ENCODE measurements at regions not wholly inside any gene's neighbourhood (a gene's known extent, or its start where the extent isn't known, plus 50 kb on each side); places are given as distances from the start of the nearest gene placed in this dataset.

- Histone ChIP-seq H3F3A (ENCODE audit: insufficient read depth, low read length, poor library complexity, severe bottlenecking) (no peaks in the 10 kb centered on the region), H3K27ac (ENCODE audit: low read length) (no peak overlapping the region), H3K27me3 (ENCODE audit: insufficient read depth, low read depth, low read length) (no peaks in the 10 kb centered on the region), H3K4me3 (ENCODE audit: low read length) (no peak overlapping the region), H3K9me2 (ENCODE audit: insufficient read depth, low read length) (no peaks in the 10 kb centered on the region), H3K4me2 (ENCODE audit: low read length) (no peak overlapping the region), H2AFZ (ENCODE audit: low read depth, low read length) (no peak overlapping the region), H3K9me3 (ENCODE audit: low read length) (no peaks in the 10 kb centered on the region), H3K36me3 (ENCODE audit: insufficient read depth, low read length) (no peaks in the 10 kb centered on the region), H4K20me1 (ENCODE audit: insufficient read depth) (no peaks in the 10 kb centered on the region), H3K9ac (ENCODE audit: low read length) (no peak overlapping the region), H3K79me2 (replicated peaks; ENCODE audit: insufficient read depth, low read length) (no peaks in the 10 kb centered on the region)
- TF ChIP-seq REST (IDR thresholded peaks at IDR 0.05; ENCODE audit: borderline replicate concordance) (no peak), RAD21 (conservative IDR thresholded peaks at IDR 0.05) (no peak), POLR2AphosphoS5 (IDR thresholded peaks at IDR 0.05) (no peak), MXI1 (conservative IDR thresholded peaks at IDR 0.05; ENCODE audit: poor library complexity, severe bottlenecking) (no peak), SMC3 (conservative IDR thresholded peaks at IDR 0.05; ENCODE audit: poor library complexity) (no peak), EP300 (conservative IDR thresholded peaks at IDR 0.05; ENCODE audit: poor library complexity, severe bottlenecking) (no peak), EZH2 (IDR thresholded peaks at IDR 0.05; ENCODE audit: borderline replicate concordance, insufficient read depth, low read length, poor library complexity, severe bottlenecking) (no peak), CTCF (IDR thresholded peaks at IDR 0.05; ENCODE audit: poor library complexity, severe bottlenecking) (no peak), TAF1 (IDR thresholded peaks at IDR 0.05; ENCODE audit: low read depth) (no peak)
Observed at GRCh38 chr3:177519588-177519987, 322.3 kb upstream of the TBL1XR1 start.

- Histone ChIP-seq H3K27me3 (ENCODE audit: insufficient read depth, low read depth, low read length) (no peaks in the 10 kb centered on the region), H3K27ac (ENCODE audit: low read length) (no peak overlapping the region), H3K36me3 (ENCODE audit: insufficient read depth, low read length) (no peaks in the 10 kb centered on the region), H3K9ac (ENCODE audit: low read length) (no peak overlapping the region), H3F3A (ENCODE audit: insufficient read depth, low read length, poor library complexity, severe bottlenecking) (no peaks in the 10 kb centered on the region), H4K20me1 (ENCODE audit: insufficient read depth) (no peaks in the 10 kb centered on the region), H3K9me2 (ENCODE audit: insufficient read depth, low read length) (no peaks in the 10 kb centered on the region), H3K4me3 (ENCODE audit: low read length) (no peak overlapping the region), H3K9me3 (ENCODE audit: low read length) (no peaks in the 10 kb centered on the region), H3K4me2 (ENCODE audit: low read length) (no peak overlapping the region), H3K79me2 (replicated peaks; ENCODE audit: insufficient read depth, low read length) (no peaks in the 10 kb centered on the region), H2AFZ (ENCODE audit: low read depth, low read length) (no peak overlapping the region)
- TF ChIP-seq REST (IDR thresholded peaks at IDR 0.05; ENCODE audit: borderline replicate concordance) = no peak
- peak; percentile 12 for TF ChIP-seq SMC3 (conservative IDR thresholded peaks at IDR 0.05; ENCODE audit: poor library complexity)
- TF ChIP-seq CTCF (IDR thresholded peaks at IDR 0.05; ENCODE audit: poor library complexity, severe bottlenecking) = peak; percentile 10
- TF ChIP-seq MXI1 (conservative IDR thresholded peaks at IDR 0.05; ENCODE audit: poor library complexity, severe bottlenecking) = no peak
- no peak for TF ChIP-seq RAD21 (conservative IDR thresholded peaks at IDR 0.05)
- TF ChIP-seq EZH2 (IDR thresholded peaks at IDR 0.05; ENCODE audit: borderline replicate concordance, insufficient read depth, low read length, poor library complexity, severe bottlenecking) = no peak
Observed at GRCh38 chr3:177521305-177521704, 324.0 kb upstream of the TBL1XR1 start.

Measured in neural cell (in vitro differentiated cells).